Nephron progenitor cell (in vitro differentiated cells): ENCODE measurements at regions not wholly inside any gene's neighbourhood (a gene's known extent, or its start where the extent isn't known, plus 50 kb on each side); places are given as distances from the start of the nearest gene placed in this dataset.
"Not testable (repeated sequence)": the region's sequence is repeated elsewhere in the genome, so short reads cannot be mapped to it uniquely, and the experiment has no call there.

Experiments used
- DNase-seq: peaks from one replicate; pipeline ENCODE4 v3.0.0; 2021
- H3K27ac Mint-ChIP-seq: 2 replicates; pipeline ENCODE4 v1.8.0; 2021; ENCODE audit warnings: mild to moderate bottlenecking, moderate library complexity, mixed read lengths
- H3K27me3 Mint-ChIP-seq: 2 replicates; pipeline ENCODE4 v1.8.0; 2021; ENCODE audit warnings: mild to moderate bottlenecking, low read depth, mixed read lengths; ENCODE audit not compliant: poor library complexity
- H3K36me3 Mint-ChIP-seq: 2 replicates; pipeline ENCODE4 v1.8.0; 2021; ENCODE audit warnings: low read depth, mixed read lengths
- H3K4me1 Mint-ChIP-seq: 2 replicates; pipeline ENCODE4 v1.8.0; 2021; ENCODE audit warnings: mixed read lengths
- H3K4me3 Mint-ChIP-seq: 2 replicates; pipeline ENCODE4 v1.8.0; 2021; ENCODE audit warnings: mild to moderate bottlenecking, moderate library complexity, mixed read lengths
- H3K9me3 Mint-ChIP-seq: 2 replicates; pipeline ENCODE4 v1.8.0; 2021; ENCODE audit warnings: mild to moderate bottlenecking, moderate library complexity, mixed read lengths
- CTCF ChIP-seq: fragments of 200-600 bp; sonication (generic); IDR thresholded peaks from 2 replicates; pipeline ENCODE4 v1.5.0; 2021; ENCODE audit warnings: antibody characterized with exemption

- no peak for DNase-seq
- H3K36me3 Mint-ChIP-seq, result no peaks in the 10 kb centered on the region
- TF ChIP-seq CTCF, result no peak
- H3K9me3 Mint-ChIP-seq, result no peaks in the 10 kb centered on the region
- no peak overlapping the region for H3K27ac Mint-ChIP-seq
- H3K27me3 Mint-ChIP-seq, result no peaks in the 10 kb centered on the region
- H3K4me1 Mint-ChIP-seq, result peaks cover 67% of the 10 kb centered on the region
- no peak overlapping the region for H3K4me3 Mint-ChIP-seq
Observed at GRCh38 chr9:129552064-129552463, 68.8 kb downstream of the C9orf50 start.

GRCh38 chr9:129551393-129551973 is 69.4 kb downstream of the C9orf50 start:
- Mint-ChIP-seq H3K36me3 (no peaks in the 10 kb centered on the region), H3K4me1 (peaks cover 67% of the 10 kb centered on the region), H3K9me3 (no peaks in the 10 kb centered on the region), H3K27me3 (no peaks in the 10 kb centered on the region), H3K4me3 (peak overlapping the region; percentile 34), H3K27ac (no peak overlapping the region)
- no peak for DNase-seq
- TF ChIP-seq CTCF, result no peak

- H3K27me3 Mint-ChIP-seq, H3K9me3 Mint-ChIP-seq, H3K27ac Mint-ChIP-seq, DNase-seq, H3K36me3 Mint-ChIP-seq: not testable (repeated sequence)
- Mint-ChIP-seq H3K4me1 (peaks cover 67% of the 10 kb centered on the region), H3K4me3 (peak overlapping the region; percentile 84)
Observed at GRCh38 chr9:129550977-129551376, 69.9 kb downstream of the C9orf50 start.

- Mint-ChIP-seq H3K4me3 (peak overlapping the region; percentile 84), H3K27ac (no peak overlapping the region), H3K4me1 (peaks cover 63% of the 10 kb centered on the region), H3K27me3 (no peaks in the 10 kb centered on the region), H3K36me3 (no peaks in the 10 kb centered on the region), H3K9me3 (no peaks in the 10 kb centered on the region)
- peak; percentile 76 for DNase-seq
- TF ChIP-seq CTCF, result no peak
Observed at GRCh38 chr9:129550199-129550839, 70.6 kb downstream of the C9orf50 start.

- peak; percentile 42 for DNase-seq
- Mint-ChIP-seq H3K4me3 (peak overlapping the region; percentile 82), H3K9me3 (no peaks in the 10 kb centered on the region), H3K27me3 (no peaks in the 10 kb centered on the region), H3K4me1 (peaks cover 63% of the 10 kb centered on the region), H3K27ac (no peak overlapping the region), H3K36me3 (no peaks in the 10 kb centered on the region)
- no peak for TF ChIP-seq CTCF
Observed at GRCh38 chr9:129549684-129550083, 71.2 kb downstream of the C9orf50 start.

GRCh38 chr9:129549139-129549538 is 71.8 kb downstream of the C9orf50 start:
- peak overlapping the region; percentile 82 for H3K4me3 Mint-ChIP-seq

More at GRCh38 chr9:129549139-129549538, 71.8 kb downstream of the C9orf50 start:
- no peak for DNase-seq
- H3K36me3 Mint-ChIP-seq, result no peaks in the 10 kb centered on the region
- TF ChIP-seq CTCF, result no peak
- H3K27me3 Mint-ChIP-seq, result no peaks in the 10 kb centered on the region
- no peaks in the 10 kb centered on the region for H3K9me3 Mint-ChIP-seq
- peaks cover 58% of the 10 kb centered on the region for H3K4me1 Mint-ChIP-seq
- no peak overlapping the region for H3K27ac Mint-ChIP-seq
